HG02884 (cell line): ENCODE measurements at regions not wholly inside any gene's neighbourhood (a gene's known extent, or its start where the extent isn't known, plus 50 kb on each side); places are given as distances from the start of the nearest gene placed in this dataset.
A peak's percentile ranks its signal among the peaks of the same experiment; 100 is the strongest.
"Not testable (repeated sequence)": the region's sequence is repeated elsewhere in the genome, so short reads cannot be mapped to it uniquely, and the experiment has no call there.

Source experiments
- ATAC-seq: cut with Tn5 transposase; IDR thresholded peaks from one replicate; pipeline ENCODE4 v1.9.1; 2021; ENCODE audit warnings: mild to moderate bottlenecking, moderate library complexity; ENCODE audit not compliant: unreplicated experiment

DNA sequence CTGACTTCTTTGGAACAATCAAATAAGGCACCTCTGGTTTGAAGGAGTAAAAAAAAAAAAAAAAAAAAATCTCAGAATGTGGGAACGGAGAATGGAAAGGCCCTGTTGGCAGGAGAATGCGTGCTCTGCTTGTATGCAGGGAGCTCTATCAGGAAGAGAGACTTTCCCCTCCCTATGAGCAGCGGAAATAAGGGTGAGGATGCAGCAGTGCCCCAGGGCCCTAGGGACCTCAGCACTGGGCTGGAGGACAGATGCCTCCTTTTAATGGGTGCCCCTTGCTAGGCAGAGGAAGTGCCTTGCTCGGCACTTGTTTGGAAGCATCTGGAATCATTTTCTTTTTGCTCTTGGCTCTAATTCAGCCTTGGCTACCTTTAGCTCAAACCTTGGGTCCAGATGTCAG is 283.4 kb upstream of the NBPF12 start:
- not testable (repeated sequence) for ATAC-seq

DNA sequence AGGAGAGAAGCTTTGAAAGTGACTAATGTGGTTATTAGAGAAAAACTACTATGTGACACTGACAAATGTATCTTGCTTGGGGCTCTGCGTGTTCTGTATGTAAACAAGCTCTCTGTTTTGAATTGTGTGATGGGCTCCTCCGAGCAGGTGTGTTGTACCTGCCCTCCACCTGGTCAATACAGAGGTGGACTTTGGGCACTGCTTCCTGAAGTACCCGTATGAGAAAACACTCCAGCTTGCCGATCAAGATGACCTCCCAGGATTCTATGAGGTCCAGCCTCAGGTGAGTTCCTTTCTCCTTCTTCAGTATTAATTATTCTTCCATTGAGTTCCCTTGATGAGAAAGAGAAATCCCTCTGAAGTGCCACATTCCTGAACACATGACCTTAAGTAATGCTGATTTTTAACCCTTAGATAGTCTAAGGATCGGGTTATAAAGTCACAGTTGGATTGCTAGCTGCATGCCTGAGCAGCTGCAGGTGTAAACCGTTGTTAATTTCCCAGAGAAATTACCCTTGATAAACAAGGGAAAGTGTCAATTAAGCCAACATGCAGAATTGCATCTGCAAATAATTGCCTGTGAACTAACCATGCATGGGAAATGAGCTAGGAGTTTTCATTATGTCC is 292.0 kb upstream of the NBPF12 start:
- ATAC-seq = not testable (repeated sequence)

DNA sequence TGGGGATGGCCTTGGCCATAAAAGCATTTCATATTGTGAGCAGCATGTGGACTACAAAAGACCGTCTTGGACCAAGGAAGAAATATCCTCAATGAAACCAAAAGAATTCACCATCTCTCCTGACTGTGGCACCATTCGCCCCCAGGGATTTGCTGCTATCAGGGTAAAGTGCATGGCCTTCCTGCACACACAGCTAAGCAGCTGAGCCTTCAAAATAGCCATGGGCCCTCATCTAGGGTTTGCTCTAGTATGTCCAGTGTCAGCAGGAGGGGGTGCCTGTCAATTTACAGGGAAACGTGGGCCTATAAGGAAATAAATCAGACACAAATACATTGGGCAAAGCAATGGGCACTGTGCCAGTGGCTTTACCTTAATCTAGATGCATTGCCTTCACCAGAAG is 296.6 kb upstream of the NBPF12 start:
- ATAC-seq = not testable (repeated sequence)

DNA sequence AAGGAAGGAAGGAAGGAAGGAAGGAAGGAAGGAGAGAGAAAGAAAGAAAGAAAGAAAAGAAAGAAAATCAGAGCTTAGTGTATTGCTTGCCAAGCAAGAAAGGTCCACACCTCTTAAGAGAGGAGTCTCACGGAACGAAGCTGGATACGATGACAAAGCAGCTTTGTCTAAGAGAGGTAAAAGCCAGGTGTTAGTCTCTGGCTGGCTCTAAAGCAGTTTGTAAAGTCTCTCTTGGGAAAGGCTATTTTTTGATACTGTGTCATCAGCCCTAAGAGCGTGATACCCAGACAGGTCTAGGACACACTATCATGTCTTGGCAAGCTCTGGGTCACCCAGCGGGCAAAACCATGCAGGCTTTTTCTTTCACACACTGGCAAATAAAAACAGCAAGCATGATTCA is 297.5 kb upstream of the NBPF12 start:
- not testable (repeated sequence) for ATAC-seq

GRCh38 chr1:146630302-146630701 is 307.8 kb upstream of the NBPF12 start:
- not testable (repeated sequence) for ATAC-seq

GRCh38 chr1:146618582-146618981 is 319.5 kb upstream of the NBPF12 start:
- ATAC-seq = not testable (repeated sequence)

DNA sequence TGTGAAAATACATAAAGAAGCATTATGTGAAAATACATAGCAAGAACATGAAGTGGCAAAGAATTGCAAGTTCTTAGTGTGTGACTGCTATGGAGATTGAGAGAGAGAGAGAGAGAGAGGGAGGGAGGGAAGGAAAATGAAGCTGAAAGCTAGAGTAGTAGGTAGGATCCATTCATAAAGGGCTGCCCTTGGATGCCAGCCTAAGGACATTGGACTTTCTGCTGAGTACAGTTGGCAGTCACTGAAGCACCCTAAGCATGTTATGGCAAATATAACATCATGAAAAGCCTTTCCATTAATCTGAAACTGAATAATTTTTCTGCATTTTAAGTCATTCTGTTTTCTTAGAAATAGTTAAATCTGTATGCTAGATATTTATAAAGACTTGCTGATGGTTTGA is 333.4 kb upstream of the NBPF12 start:
- not testable (repeated sequence) for ATAC-seq

- not testable (repeated sequence) for ATAC-seq
Measured at GRCh38 chr1:146600720-146601307, 337.3 kb upstream of the NBPF12 start.

GRCh38 chr1:146599906-146600305 is 338.2 kb upstream of the NBPF12 start:
- ATAC-seq = not testable (repeated sequence)

DNA sequence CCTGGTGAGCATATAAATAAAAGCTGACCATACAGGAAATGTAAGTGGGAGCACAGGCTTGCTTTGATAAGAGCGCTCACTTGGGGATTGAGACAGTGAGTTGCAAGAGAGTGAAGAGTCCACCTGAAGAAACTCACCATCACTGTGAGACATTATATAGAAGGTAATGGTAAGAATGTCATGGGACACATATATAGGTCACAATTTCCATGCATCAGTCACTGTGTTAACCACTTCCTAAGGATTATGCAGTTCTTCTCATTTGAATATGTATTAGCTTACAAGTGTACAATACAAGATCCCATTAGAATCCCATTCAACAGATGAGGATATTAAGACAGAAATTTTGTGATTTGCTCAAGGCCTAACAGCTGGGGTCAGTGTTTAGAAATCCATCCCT is 352.4 kb upstream of the NOTCH2NLA start:
- ATAC-seq = not testable (repeated sequence)

DNA sequence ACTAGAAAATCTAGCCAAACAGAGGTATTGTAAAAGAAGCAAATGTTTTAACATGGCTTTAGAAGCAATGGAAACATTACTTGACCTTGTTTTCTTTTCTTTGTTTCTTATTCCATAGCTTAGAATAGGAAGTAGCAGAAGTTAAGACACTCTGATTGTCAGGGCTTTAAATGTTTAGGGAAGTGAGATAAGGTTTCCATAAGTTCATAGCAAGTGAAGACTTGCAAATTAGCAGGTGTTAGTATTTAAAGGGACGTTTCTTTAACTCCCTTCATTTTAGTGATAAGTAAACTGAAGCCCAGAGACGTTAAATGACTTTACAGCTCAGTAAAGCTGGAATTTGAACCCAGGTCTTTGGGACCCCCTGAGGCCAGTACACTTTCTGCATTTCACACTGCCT is 338.7 kb upstream of the NOTCH2NLA start:
- not testable (repeated sequence) for ATAC-seq

DNA sequence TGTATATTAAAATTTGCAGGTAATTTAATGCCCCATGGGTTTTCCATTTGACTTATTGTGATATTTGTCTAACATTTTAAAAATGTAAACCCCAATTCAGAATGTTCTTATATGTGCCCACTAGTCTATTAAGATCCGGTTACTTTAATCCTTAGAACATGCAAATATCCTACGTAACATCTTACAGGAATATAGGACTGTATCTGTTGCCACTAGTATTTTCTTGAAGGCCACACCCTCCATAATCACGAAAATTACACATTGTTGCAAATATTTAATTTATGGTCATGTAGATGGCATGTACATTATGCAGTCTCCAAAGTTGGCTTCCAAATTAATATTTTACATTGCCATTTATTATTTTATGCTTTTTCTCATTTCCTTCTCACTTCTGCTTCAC is 329.2 kb upstream of the NOTCH2NLA start:
- not testable (repeated sequence) for ATAC-seq

GRCh38 chr1:146556405-146556804 is 327.6 kb upstream of the NOTCH2NLA start:
- not testable (repeated sequence) for ATAC-seq

DNA sequence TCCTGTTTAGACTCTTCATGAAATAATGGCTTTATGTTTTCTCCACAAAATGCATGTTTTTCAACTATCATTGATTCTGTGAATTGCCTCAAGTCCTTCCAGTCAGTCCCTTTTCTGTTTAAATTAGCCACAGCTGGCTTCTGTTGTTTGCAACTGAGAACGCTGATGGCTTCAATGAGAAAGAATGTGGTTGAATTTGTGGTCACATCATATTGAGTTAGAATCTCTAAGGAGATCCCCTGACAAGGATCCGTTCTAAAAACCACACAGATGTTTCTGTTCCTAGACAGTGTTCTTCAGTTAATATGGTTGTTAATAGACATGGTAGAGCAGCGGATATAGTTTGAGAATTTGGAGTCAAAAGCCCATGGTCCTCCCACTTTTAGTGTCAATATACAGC is 323.6 kb upstream of the NOTCH2NLA start:
- not testable (repeated sequence) for ATAC-seq

DNA sequence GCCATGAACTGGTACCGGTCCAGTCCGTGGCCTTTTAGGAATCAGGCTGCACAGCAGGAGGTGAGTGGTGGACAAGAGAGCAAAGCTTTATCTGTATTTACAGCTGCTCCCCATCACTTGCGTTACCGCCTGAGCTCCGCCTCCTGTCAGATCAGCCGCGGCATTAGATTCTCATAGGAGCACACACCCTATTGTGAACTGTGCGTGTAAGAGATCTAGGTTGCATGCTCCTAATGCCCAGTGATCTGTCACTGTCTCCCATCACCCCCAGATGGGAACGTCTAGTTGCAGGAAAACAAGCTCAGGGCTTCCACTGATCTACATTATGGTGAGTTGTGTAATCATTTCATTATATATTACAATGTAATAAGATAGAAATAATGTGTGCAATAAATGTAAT is 319.9 kb upstream of the NOTCH2NLA start:
- not testable (repeated sequence) for ATAC-seq

GRCh38 chr1:146546189-146546588 is 317.4 kb upstream of the NOTCH2NLA start:
- ATAC-seq = not testable (repeated sequence)

GRCh38 chr1:146537775-146538373 is 309.1 kb upstream of the NOTCH2NLA start:
- not testable (repeated sequence) for ATAC-seq

DNA sequence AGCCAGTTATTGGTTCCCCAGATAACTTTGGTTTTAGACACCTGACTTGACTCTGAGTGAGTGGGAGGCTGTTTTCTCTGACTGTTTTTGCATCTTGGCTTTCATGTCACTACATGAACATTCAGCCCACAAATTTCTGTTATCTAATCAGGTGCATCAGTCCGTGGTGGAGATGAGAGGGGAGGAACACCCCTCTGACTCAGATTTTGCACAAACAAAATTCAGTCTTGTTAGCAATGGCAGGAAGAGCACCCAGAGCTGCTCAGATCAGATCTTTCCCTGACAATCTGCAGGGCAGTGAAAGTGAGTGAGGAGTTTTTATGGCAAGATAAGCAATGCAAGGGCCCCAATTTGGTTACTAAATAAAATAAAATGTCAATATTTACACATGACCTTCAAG is 307.2 kb upstream of the NOTCH2NLA start:
- ATAC-seq = peak; percentile 68

- ATAC-seq = peak; percentile 23
Measured at GRCh38 chr1:146535575-146535974, 306.8 kb upstream of the NOTCH2NLA start.

- ATAC-seq = not testable (repeated sequence)
Measured at GRCh38 chr1:146530958-146531357, 302.1 kb upstream of the NOTCH2NLA start.

GRCh38 chr1:146522812-146523211 is 294.0 kb upstream of the NOTCH2NLA start:
- ATAC-seq = not testable (repeated sequence)

GRCh38 chr1:146522345-146522744 is 293.5 kb upstream of the NOTCH2NLA start:
- ATAC-seq = not testable (repeated sequence)
